Vagina (tissue), 2 donors: ENCODE measurements at regions not wholly inside any gene's neighbourhood (a gene's known extent, or its start where the extent isn't known, plus 50 kb on each side); places are given as distances from the start of the nearest gene placed in this dataset.

ENCODE experiments used
- DNase-seq, 2 donors: peaks; one replicate each; pipeline ENCODE4 v3.0.0-alpha.2; 2017; ENCODE audit errors: extremely low spot score in 2 of 2
- H3K27ac ChIP-seq: fragments of 200-600 bp; sonication (generic); one replicate; pipeline ENCODE4 v1.5.1; 2019
- H3K27me3 ChIP-seq: fragments of 200-600 bp; sonication (generic); one replicate; pipeline ENCODE4 v1.5.1; 2019
- H3K36me3 ChIP-seq, 2 donors: fragments of 200-600 bp; sonication (generic); one replicate each; pipeline ENCODE4 v1.5.1; 2017 to 2019
- H3K4me1 ChIP-seq: fragments of 200-600 bp; sonication (generic); one replicate; pipeline ENCODE4 v1.5.1; 2019
- H3K4me3 ChIP-seq, 2 donors: fragments of 200-600 bp; sonication (generic); 1 replicate in 1 of 2; 2 replicates in 1 of 2; pipeline ENCODE4 v1.5.1; 2016 to 2019
- H3K9me3 ChIP-seq: fragments of 200-600 bp; sonication (generic); one replicate; pipeline ENCODE4 v1.5.1; 2019
- POLR2A ChIP-seq, 2 donors: fragments of 450-650 bp; IDR thresholded peaks; one replicate each; pipeline ENCODE4 v1.6.1; 2017; ENCODE audit warnings: antibody characterized with exemption in 2 of 2, mild to moderate bottlenecking in 2 of 2, moderate library complexity in 2 of 2
- POLR2AphosphoS5 ChIP-seq, 2 donors: sonication (generic); formaldehyde crosslinking; IDR thresholded peaks; one replicate each; pipeline ENCODE4 v1.9.0; 2017; ENCODE audit warnings: antibody characterized with exemption in 2 of 2, mild to moderate bottlenecking in 2 of 2, low read depth in 1 of 2; ENCODE audit not compliant: insufficient read depth in 1 of 2
- intact Hi-C: fragments of 100-400 bp; cut with DNase I; formaldehyde crosslinking; loops from one replicate; pipeline ENCODE4 v1.15.1; 2023
- TF ChIP-seq, protein P1 (sequence below), 3 experiments: fragments of 450-650 bp in 2 of 3; fragments of 200-600 bp in 1 of 3; sonication (generic) in 1 of 3; IDR thresholded peaks; one replicate each; pipeline ENCODE4 v1.5.1; 2017 to 2019; ENCODE audit warnings: antibody characterized with exemption in 3 of 3, mild to moderate bottlenecking in 2 of 3, moderate library complexity in 2 of 3

DNA sequence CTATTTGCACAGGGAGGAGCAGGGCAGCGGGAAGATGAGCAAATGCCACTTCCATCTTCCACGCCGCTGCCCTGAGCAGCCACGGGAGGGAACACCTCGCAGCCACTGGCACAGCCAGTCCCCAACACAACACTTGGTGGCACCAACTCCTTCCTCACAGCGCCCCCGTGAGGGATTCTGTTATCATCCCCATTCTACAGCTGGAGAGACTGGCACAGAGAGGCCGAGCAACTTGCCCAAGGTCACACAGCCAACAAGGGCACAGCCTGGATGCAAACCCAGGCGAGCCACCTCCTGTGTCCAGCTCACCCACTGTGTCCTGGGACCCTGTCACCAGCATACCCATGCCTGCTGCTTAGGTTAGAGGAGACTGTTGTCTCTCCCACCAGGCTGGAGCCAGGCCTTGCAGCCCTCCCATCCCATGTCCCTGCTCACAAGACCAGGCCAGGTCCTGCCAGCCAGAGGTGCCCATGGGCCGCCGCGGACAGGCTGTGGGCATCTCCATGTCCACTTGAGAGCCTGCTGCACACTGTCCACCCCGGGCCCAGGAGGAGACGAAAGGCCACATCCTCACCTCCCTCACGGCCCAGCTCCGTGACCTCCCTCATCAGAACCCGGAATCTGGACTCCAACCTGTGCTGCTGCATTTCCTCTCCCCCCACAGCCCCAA lies 57.0 kb downstream of the NCOR2 start:
- no peak for TF ChIP-seq POLR2A (IDR thresholded peaks at IDR 0.05)
- Histone ChIP-seq H3K36me3 (no peaks in the 10 kb centered on the region), H3K27ac (peak overlapping the region; percentile 75), H3K4me1 (peaks cover 95% of the 10 kb centered on the region), H3K4me3 (no peak overlapping the region), H3K27me3 (no peaks in the 10 kb centered on the region), H3K9me3 (no peaks in the 10 kb centered on the region)
- DNase-seq = no peak
- intact Hi-C loops = loop anchor here (5.0 kb wide), 1 partner anchor 247 kb away; no protein-coding TSS in a partner anchor

DNA sequence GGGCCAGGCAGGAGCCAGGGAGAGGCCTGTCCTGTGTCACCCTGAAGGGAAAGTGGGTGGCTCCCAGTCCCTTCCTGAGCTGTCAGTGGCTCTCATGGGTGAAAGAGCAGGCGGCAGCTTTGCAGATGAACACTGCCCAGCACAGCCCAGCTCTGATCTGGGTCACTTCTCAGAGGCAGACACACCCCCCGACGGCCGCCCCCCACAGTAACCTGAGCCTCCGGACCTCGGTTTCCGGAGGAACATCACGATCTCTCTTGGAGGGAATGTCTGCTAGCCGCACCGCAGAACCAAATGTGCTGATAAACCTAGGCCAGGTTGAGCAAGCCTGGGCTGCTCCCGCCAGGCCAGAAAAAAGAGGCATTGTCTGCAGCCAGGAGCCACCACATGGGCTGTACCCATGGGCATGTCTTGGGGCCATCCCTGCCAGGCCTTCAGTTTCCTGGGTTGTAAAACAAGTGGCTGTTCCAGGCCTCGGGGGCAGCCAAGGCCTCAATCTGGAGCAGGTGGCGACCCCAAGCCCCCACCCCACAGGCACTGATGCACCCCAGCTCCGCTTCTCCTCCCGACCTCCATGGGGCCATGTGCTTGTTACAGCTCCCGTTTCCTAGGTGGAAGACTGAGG lies 57.6 kb downstream of the NCOR2 start:
- Histone ChIP-seq H3K9me3 (no peaks in the 10 kb centered on the region), H3K4me1 (peaks cover 100% of the 10 kb centered on the region), H3K36me3 (no peaks in the 10 kb centered on the region), H3K27me3 (no peaks in the 10 kb centered on the region), H3K4me3 (no peak overlapping the region), H3K27ac (peak overlapping the region; percentile 75)
- no peak for DNase-seq
- peak in 1 of 2 donors; percentile 58 for TF ChIP-seq POLR2AphosphoS5 (IDR thresholded peaks at IDR 0.05; ENCODE audit: insufficient read depth in 1 of 2, low read depth in 1 of 2)
- TF ChIP-seq POLR2A (IDR thresholded peaks at IDR 0.05) = no peak
- intact Hi-C loops = loop anchor here (5.0 kb wide), 1 partner anchor 248 kb away; no protein-coding TSS in a partner anchor

DNA sequence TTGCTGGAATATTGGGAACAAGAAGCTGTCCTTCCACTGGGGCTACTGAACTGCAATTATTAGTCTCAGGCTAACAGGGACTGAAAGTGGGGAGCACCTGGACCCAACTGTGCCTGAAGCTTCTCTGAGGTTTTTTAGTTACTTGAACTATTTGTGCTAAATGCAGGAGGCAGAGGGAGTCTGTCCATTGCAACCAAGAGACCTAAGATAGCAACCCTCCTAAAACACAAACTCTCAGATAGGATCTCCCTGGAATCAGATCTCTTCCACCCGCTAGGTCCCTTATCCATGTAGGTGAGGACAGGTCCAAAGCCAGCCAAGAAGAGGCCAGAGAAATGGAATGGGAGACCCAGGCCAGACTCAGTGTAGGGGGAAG lies 58.1 kb downstream of the NCOR2 start:
- H3K27ac ChIP-seq = peak overlapping the region; percentile 75
- peaks cover 100% of the 10 kb centered on the region for H3K4me1 ChIP-seq
- TF ChIP-seq POLR2A (IDR thresholded peaks at IDR 0.05) (no peak), POLR2AphosphoS5 (IDR thresholded peaks at IDR 0.05; ENCODE audit: insufficient read depth in 1 of 2, low read depth in 1 of 2) (no peak)
- TF ChIP-seq, protein P1, sequence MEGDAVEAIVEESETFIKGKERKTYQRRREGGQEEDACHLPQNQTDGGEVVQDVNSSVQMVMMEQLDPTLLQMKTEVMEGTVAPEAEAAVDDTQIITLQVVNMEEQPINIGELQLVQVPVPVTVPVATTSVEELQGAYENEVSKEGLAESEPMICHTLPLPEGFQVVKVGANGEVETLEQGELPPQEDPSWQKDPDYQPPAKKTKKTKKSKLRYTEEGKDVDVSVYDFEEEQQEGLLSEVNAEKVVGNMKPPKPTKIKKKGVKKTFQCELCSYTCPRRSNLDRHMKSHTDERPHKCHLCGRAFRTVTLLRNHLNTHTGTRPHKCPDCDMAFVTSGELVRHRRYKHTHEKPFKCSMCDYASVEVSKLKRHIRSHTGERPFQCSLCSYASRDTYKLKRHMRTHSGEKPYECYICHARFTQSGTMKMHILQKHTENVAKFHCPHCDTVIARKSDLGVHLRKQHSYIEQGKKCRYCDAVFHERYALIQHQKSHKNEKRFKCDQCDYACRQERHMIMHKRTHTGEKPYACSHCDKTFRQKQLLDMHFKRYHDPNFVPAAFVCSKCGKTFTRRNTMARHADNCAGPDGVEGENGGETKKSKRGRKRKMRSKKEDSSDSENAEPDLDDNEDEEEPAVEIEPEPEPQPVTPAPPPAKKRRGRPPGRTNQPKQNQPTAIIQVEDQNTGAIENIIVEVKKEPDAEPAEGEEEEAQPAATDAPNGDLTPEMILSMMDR (IDR thresholded peaks at IDR 0.05) = no peak
- H3K27me3 ChIP-seq = no peaks in the 10 kb centered on the region
- no peaks in the 10 kb centered on the region for H3K9me3 ChIP-seq
- no peak overlapping the region for H3K4me3 ChIP-seq
- intact Hi-C loops = no loop called here
- DNase-seq = no peak
- H3K36me3 ChIP-seq = no peaks in the 10 kb centered on the region

DNA sequence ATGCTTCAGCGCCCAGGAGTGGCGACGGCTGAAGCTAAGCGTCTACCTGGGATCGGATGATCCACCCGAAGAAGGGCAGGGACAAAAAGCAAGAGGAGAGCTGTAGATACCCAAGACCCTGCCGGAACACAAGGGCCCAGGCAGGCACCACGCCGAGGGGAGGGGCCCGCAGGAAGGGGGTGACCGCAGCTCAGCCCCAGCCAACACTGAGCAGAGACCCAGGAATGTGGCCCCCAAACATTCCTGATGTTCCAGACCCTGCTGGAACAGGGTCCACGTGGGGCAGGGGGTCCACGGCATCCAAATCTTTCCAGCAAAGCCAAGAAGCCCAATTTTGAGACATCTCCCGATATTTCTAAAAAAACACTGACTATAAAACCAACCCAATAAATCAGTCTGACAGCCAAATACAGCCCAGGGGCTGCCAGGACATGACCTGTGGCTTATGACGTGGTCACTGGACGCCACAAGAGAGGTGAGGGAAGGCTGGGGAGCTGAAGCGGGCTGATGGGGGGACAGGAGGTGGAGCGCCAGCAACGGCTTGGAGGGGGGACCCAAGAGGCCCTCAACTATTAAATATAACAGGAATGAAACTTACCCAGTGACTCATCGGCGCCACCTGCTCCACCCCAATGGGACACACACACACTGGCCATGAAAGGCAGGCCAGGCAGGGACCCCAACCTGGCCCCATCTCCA lies 58.9 kb downstream of the NCOR2 start:
- no peaks in the 10 kb centered on the region for H3K36me3 ChIP-seq
- H3K27ac ChIP-seq = peak overlapping the region; percentile 75
- intact Hi-C loops = no loop called here
- H3K4me3 ChIP-seq = no peak overlapping the region
- TF ChIP-seq POLR2AphosphoS5 (IDR thresholded peaks at IDR 0.05; ENCODE audit: insufficient read depth in 1 of 2, low read depth in 1 of 2) (peak in 1 of 2 donors; percentile 45), POLR2A (IDR thresholded peaks at IDR 0.05) (no peak)
- no peaks in the 10 kb centered on the region for H3K9me3 ChIP-seq
- no peak for DNase-seq
- no peaks in the 10 kb centered on the region for H3K27me3 ChIP-seq
- peaks cover 100% of the 10 kb centered on the region for H3K4me1 ChIP-seq

DNA sequence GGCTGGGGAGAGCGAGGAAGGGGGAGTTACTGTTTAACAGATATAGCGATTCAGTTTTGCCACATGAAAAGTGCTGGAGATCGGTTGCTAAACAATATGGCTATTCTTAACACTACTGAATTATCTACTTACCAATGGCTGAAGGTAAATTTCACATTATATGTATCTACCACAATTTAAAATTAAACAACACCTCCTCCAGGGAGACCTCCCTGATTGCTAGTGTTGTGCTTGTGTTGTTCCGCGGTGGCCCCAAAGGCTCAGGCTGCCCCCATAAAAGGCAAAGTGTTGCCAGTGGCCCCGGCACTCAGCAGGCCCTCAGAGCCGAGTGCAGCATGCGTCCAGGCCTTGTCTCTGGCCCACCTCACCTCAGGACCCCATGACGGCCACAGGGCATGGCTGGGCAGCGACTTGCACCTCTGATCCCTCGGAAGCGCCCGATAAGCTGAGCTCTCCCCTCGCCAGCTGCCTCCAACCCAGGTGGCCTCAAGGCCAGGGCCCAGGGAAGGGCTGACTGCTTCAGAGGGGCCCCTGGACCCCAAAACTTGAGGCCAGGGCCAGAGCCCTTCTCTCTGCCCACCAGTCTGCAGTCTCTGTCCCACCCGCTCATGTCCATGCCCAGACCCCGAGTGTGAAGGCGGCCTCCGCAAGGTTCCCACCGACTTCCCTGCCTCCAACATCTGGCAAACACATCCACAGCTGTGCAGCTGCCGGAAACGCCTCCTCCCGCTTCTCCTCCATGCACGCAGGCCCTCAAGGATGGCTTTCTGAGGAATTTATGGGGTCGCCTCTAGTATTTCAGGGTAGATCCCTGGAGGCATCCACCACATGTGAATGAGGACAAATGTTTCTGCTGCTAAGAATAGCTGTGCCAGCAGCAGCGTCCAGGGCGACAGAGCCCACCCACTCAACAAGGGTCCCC lies 60.0 kb downstream of the NCOR2 start:
- intact Hi-C loops = no loop called here
- peak overlapping the region; percentile 75 for H3K27ac ChIP-seq
- peaks cover 95% of the 10 kb centered on the region for H3K4me1 ChIP-seq

More for the DNA sequence above, 60.0 kb downstream of the NCOR2 start:
- no peak overlapping the region for H3K4me3 ChIP-seq
- no peak for DNase-seq
- H3K9me3 ChIP-seq = no peaks in the 10 kb centered on the region
- TF ChIP-seq, protein P1 (IDR thresholded peaks at IDR 0.05) = no peak
- TF ChIP-seq POLR2AphosphoS5 (IDR thresholded peaks at IDR 0.05; ENCODE audit: insufficient read depth in 1 of 2, low read depth in 1 of 2) = peak in 1 of 2 donors; percentile 39
- H3K27me3 ChIP-seq = no peaks in the 10 kb centered on the region
- H3K36me3 ChIP-seq = no peaks in the 10 kb centered on the region
